D721Med (cell line): ENCODE measurements at regions not wholly inside any gene's neighbourhood (a gene's known extent, or its start where the extent isn't known, plus 50 kb on each side); places are given as distances from the start of the nearest gene placed in this dataset.

Experiments
- DNase-seq: peaks from one replicate; pipeline ENCODE4 v3.0.0; 2011; ENCODE audit warnings: low spot score; ENCODE audit not compliant: insufficient read length
- FAIRE-seq: peaks from 2 replicates; lab custom pipeline; 2011; peaks lifted over from hg19 to GRCh38; lab: Jason Lieb, UNC
- CTCF ChIP-seq: IDR thresholded peaks from 2 replicates; pipeline ENCODE4 v1.5.1; 2012; ENCODE audit warnings: mild to moderate bottlenecking, control low read depth; ENCODE audit not compliant: insufficient read depth; ENCODE audit errors: missing control alignments

GRCh38 chr3:82891028-82891427 lies 1129.6 kb upstream of the GBE1 start:
- no peak for TF ChIP-seq CTCF
- no peak for DNase-seq
- no peak for FAIRE-seq

- no peak for FAIRE-seq
- no peak for TF ChIP-seq CTCF
- DNase-seq: no peak
Measured at GRCh38 chr3:82883072-82883471, 1121.6 kb upstream of the GBE1 start.

- DNase-seq: no peak
- no peak for TF ChIP-seq CTCF
- FAIRE-seq: no peak
Measured at GRCh38 chr3:82875401-82875800, 1114.0 kb upstream of the GBE1 start.

- no peak for TF ChIP-seq CTCF
- no peak for FAIRE-seq
- no peak for DNase-seq
Measured at GRCh38 chr3:82839871-82840270, 1078.4 kb upstream of the GBE1 start.

GRCh38 chr3:82834098-82834497 lies 1072.7 kb upstream of the GBE1 start:
- TF ChIP-seq CTCF: no peak
- FAIRE-seq (no peak), DNase-seq (no peak)

GRCh38 chr3:82824491-82824890 lies 1063.0 kb upstream of the GBE1 start:
- TF ChIP-seq CTCF: no peak
- FAIRE-seq: no peak
- DNase-seq: no peak

- FAIRE-seq (no peak), DNase-seq (no peak)
- TF ChIP-seq CTCF: no peak
Measured at GRCh38 chr3:82816086-82816485, 1054.6 kb upstream of the GBE1 start.
